ENCODE measurements at regions not wholly inside any gene's neighbourhood (a gene's known extent, or its start where the extent isn't known, plus 50 kb on each side); places are given as distances from the start of the nearest gene placed in this dataset.

DNA sequence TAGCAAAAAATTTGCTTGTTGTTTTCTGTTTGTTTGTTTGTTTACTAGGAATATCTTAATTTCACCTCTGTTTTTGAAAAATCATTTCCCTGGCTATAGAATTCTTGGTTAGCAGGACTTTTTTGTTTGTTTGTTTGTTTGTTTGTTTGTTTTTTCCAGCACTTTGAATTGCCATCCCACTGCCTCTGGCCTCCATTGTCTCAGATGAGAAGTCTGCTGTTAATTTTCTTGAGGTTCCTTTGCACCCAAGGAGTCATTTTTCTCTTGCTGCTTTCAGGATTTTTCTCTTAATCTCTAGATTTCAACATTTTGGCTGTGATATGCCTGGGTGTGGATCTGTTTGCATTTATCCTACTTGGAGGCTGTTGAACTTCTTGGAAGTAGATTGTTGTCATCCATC, 105.7 kb downstream of the FOXL3 start:
- ATAC-seq, result no peak
- H3K4me3 ChIP-seq, result no peak overlapping the region
- no peak overlapping the region for H3K27ac ChIP-seq
- no peaks in the 10 kb centered on the region for H3K36me3 ChIP-seq
- DNase-seq, result no peak
- no peaks in the 10 kb centered on the region for H3K4me1 ChIP-seq
- H3K9me3 ChIP-seq, result peaks cover 0 to 70% (median 23%) of the 10 kb centered on the region in 11 donors
- TF ChIP-seq, protein P1, sequence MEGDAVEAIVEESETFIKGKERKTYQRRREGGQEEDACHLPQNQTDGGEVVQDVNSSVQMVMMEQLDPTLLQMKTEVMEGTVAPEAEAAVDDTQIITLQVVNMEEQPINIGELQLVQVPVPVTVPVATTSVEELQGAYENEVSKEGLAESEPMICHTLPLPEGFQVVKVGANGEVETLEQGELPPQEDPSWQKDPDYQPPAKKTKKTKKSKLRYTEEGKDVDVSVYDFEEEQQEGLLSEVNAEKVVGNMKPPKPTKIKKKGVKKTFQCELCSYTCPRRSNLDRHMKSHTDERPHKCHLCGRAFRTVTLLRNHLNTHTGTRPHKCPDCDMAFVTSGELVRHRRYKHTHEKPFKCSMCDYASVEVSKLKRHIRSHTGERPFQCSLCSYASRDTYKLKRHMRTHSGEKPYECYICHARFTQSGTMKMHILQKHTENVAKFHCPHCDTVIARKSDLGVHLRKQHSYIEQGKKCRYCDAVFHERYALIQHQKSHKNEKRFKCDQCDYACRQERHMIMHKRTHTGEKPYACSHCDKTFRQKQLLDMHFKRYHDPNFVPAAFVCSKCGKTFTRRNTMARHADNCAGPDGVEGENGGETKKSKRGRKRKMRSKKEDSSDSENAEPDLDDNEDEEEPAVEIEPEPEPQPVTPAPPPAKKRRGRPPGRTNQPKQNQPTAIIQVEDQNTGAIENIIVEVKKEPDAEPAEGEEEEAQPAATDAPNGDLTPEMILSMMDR (IDR thresholded peaks at IDR 0.05), result no peak
- H3K27me3 ChIP-seq, result peaks cover 0 to 4% (median 0%) of the 10 kb centered on the region in 7 donors
- intact Hi-C loops (cut with DNase I), result no loop called here

GRCh38 chr7:398888-399287, 108.9 kb downstream of the FOXL3 start:
- Histone ChIP-seq H3K27ac (no peak overlapping the region), H3K27me3 (peaks cover 0 to 8% (median 0%) of the 10 kb centered on the region in 7 donors), H3K36me3 (no peaks in the 10 kb centered on the region), H3K4me3 (no peak overlapping the region), H3K4me1 (no peaks in the 10 kb centered on the region), H3K9me3 (peaks cover 0 to 61% (median 23%) of the 10 kb centered on the region in 11 donors)
- 90 to 94% methylated on average over 2 of the region's 2 CpGs for WGBS, 2 donors
- no peak for DNase-seq
- intact Hi-C loops (cut with DNase I), result no loop called here
- ATAC-seq, result no peak
- TF ChIP-seq, protein P1 (IDR thresholded peaks at IDR 0.05), result no peak

DNA sequence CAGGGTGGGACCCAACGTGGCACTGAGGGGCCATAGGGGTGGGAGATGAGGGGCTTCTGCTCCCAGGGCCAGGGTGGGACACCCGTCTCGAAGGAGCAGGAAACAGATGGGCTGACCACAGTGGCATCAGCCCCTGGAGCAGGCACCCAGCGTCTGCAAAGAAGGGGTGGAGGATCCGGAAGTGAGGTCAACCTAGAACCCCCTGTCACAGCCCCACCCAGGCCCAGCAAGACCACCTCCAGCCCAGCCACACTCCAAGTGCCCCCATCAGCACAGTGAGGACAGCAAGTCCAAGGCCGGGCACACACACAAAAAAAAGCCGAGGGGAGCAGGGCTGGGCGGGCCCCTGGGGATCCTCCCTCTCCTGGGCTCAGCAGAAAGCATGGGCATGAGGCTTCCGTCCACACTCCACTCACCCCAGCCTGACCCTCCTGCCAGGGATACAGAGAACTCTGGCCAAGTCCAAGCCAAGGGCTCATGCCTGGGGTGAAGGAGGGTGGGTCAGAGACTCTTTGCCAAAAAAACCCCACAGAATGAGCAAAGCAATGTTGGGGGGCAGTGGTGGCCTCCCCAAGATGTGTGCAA, 111.0 kb downstream of the FOXL3 start:
- Histone ChIP-seq H3K4me3 (no peak overlapping the region), H3K27me3 (peaks cover 0 to 21% (median 15%) of the 10 kb centered on the region in 7 donors), H3K4me1 (no peaks in the 10 kb centered on the region), H3K36me3 (no peaks in the 10 kb centered on the region), H3K9me3 (peaks cover 0 to 42% (median 14%) of the 10 kb centered on the region in 11 donors), H3K27ac (no peak overlapping the region)
- intact Hi-C loops (cut with DNase I), result no loop called here
- DNase-seq, result no peak
- 82 to 87% methylated on average over 9 of the region's 9 CpGs for WGBS, 2 donors
- TF ChIP-seq, protein P1 (IDR thresholded peaks at IDR 0.05), result no peak
- ATAC-seq, result no peak

- Histone ChIP-seq H3K36me3 (no peaks in the 10 kb centered on the region), H3K9me3 (peaks cover 0 to 37% (median 9%) of the 10 kb centered on the region in 11 donors), H3K4me1 (no peaks in the 10 kb centered on the region), H3K4me3 (no peak overlapping the region), H3K27me3 (peaks cover 0 to 26% (median 20%) of the 10 kb centered on the region in 7 donors), H3K27ac (no peak overlapping the region)
- intact Hi-C loops (cut with DNase I), result no loop called here
- TF ChIP-seq, protein P1 (IDR thresholded peaks at IDR 0.05), result no peak
- ATAC-seq (no peak), DNase-seq (no peak)
- WGBS, 2 donors, result 90 to 91% methylated on average over 11 of the region's 11 CpGs
These were observed 111.5 kb downstream of the FOXL3 start for GRCh38 chr7:401495-401894.

All from heart right ventricle (tissue), 16 donors.